CD4-positive, CD25-positive, alpha-beta regulatory T cell (primary cell): ENCODE measurements at regions not wholly inside any gene's neighbourhood (a gene's known extent, or its start where the extent isn't known, plus 50 kb on each side); places are given as distances from the start of the nearest gene placed in this dataset.
A peak's percentile ranks its signal among the peaks of the same experiment; 100 is the strongest.

Source experiments
- ATAC-seq, 2 donors: fragments of 150-1000 bp; cut with Tn5 transposase; one replicate each; pipeline ENCODE4 v1.10.0; 2021; ENCODE audit warnings: low read depth in 2 of 2, moderate number of reproducible peaks in 2 of 2, moderate library complexity in 1 of 2
- DNase-seq, 3 donors: peaks; one replicate each; pipeline versions ENCODE4 v3.0.0 to v3.0.0-alpha.2; 2012 to 2022; ENCODE audit warnings: mixed read lengths in 1 of 3
- H3K27ac ChIP-seq: one replicate; pipeline ENCODE4 v1.7.0; 2013; ENCODE audit warnings: mild to moderate bottlenecking, low read length; ENCODE audit not compliant: insufficient read depth, poor library complexity, severe bottlenecking
- H3K27me3 ChIP-seq: one replicate; pipeline ENCODE4 v1.7.0; 2013; ENCODE audit warnings: low read length; ENCODE audit not compliant: control insufficient read depth, insufficient read depth
- H3K36me3 ChIP-seq: one replicate; pipeline ENCODE4 v1.7.0; 2013; ENCODE audit warnings: mild to moderate bottlenecking, low read length, moderate library complexity; ENCODE audit not compliant: control insufficient read depth, insufficient read depth
- H3K4me1 ChIP-seq: 2 replicates; pipeline ENCODE4 v1.7.0; 2013; ENCODE audit warnings: mild to moderate bottlenecking, low read length; ENCODE audit not compliant: insufficient read depth, control insufficient read depth, poor library complexity, severe bottlenecking
- H3K4me3 ChIP-seq: one replicate; pipeline ENCODE4 v1.7.0; 2013; ENCODE audit warnings: low read depth, mild to moderate bottlenecking, low read length, moderate library complexity
- H3K9me3 ChIP-seq, 2 experiments: 1 replicate in 1 of 2; 2 replicates in 1 of 2; pipeline ENCODE4 v1.7.0; 2013; ENCODE audit warnings: low read length in 2 of 2, mild to moderate bottlenecking in 1 of 2, moderate library complexity in 1 of 2; ENCODE audit not compliant: control insufficient read depth in 2 of 2
- H3K27ac Mint-ChIP-seq, 3 donors: one replicate each; pipeline ENCODE4 v1.8.0; 2020 to 2022; ENCODE audit warnings: mild to moderate bottlenecking in 3 of 3, mixed read lengths in 3 of 3, moderate library complexity in 2 of 3
- H3K27me3 Mint-ChIP-seq: one replicate; pipeline ENCODE4 v1.8.0; 2022; ENCODE audit warnings: mild to moderate bottlenecking, mixed read lengths
- H3K36me3 Mint-ChIP-seq: one replicate; pipeline ENCODE4 v1.8.0; 2020; ENCODE audit warnings: mixed read lengths
- H3K4me1 Mint-ChIP-seq, 4 donors: one replicate each; pipeline ENCODE4 v1.8.0; 2020 to 2022; ENCODE audit warnings: mixed read lengths in 4 of 4, mild to moderate bottlenecking in 1 of 4
- H3K4me3 Mint-ChIP-seq, 4 donors: one replicate each; pipeline ENCODE4 v1.8.0; 2020 to 2022; ENCODE audit warnings: mild to moderate bottlenecking in 4 of 4, mixed read lengths in 4 of 4, moderate library complexity in 3 of 4
- H3K9me3 Mint-ChIP-seq, 7 donors: one replicate each; pipeline ENCODE4 v1.8.0; 2020 to 2022; ENCODE audit warnings: mixed read lengths in 7 of 7, mild to moderate bottlenecking in 3 of 7, moderate library complexity in 2 of 7

DNA sequence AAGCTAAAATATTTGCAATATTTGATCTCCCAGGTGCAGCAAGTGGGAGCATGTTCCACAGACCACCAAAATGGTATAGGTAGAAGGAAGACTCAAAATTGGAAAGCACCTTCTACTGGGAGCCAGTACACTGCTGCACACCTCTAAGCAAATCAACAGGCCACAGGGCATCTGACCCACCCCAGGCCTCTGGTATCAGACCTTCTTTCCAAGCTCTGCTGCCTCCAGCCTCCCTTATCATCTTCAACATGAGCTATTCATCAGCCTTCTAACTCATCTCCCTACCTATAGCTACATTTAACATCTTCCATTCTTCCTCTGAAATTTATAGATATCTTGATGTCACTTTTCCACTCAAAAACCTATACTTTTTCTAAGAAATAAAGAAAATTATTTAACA is 294.8 kb downstream of the ZEB2 start:
- no peaks in the 10 kb centered on the region for H3K4me1 ChIP-seq
- no peaks in the 10 kb centered on the region for H3K9me3 ChIP-seq
- H3K27me3 ChIP-seq: no peaks in the 10 kb centered on the region
- ATAC-seq (no peak), DNase-seq (no peak)
- Mint-ChIP-seq H3K27me3 (no peaks in the 10 kb centered on the region), H3K27ac (no peak overlapping the region), H3K4me1 (peaks cover 0 to 2% (median under 1%) of the 10 kb centered on the region in 4 donors), H3K9me3 (peaks cover 0 to 2% (median 0%) of the 10 kb centered on the region in 7 donors), H3K36me3 (no peaks in the 10 kb centered on the region), H3K4me3 (no peak overlapping the region)
- H3K27ac ChIP-seq: no peak overlapping the region
- no peak overlapping the region for H3K4me3 ChIP-seq
- H3K36me3 ChIP-seq: no peaks in the 10 kb centered on the region

DNA sequence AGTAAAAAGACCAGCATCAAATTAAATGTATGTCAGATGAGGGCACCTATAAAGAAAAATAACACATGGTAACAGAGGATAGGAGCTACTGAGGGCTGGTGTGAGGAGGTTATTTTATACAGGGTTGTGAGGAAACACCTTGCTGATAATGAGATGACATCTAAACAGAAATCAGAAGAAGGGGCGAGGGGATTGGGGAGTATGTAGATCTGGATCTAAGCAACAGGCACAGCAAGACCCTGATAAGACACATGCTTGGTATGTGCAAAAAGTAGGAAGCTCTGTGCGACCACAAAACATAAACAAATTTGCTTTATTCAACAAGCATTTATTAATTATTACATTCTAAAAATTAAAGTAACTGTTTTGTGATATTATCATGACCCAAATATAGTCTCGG is 295.4 kb downstream of the ZEB2 start:
- Mint-ChIP-seq H3K4me1 (no peaks in the 10 kb centered on the region), H3K27me3 (no peaks in the 10 kb centered on the region), H3K27ac (no peak overlapping the region), H3K36me3 (no peaks in the 10 kb centered on the region), H3K4me3 (no peak overlapping the region), H3K9me3 (peaks cover 0 to 2% (median 0%) of the 10 kb centered on the region in 7 donors)
- Histone ChIP-seq H3K9me3 (no peaks in the 10 kb centered on the region), H3K27me3 (no peaks in the 10 kb centered on the region), H3K4me3 (no peak overlapping the region), H3K27ac (no peak overlapping the region), H3K4me1 (no peaks in the 10 kb centered on the region), H3K36me3 (no peaks in the 10 kb centered on the region)
- ATAC-seq: no peak
- no peak for DNase-seq

DNA sequence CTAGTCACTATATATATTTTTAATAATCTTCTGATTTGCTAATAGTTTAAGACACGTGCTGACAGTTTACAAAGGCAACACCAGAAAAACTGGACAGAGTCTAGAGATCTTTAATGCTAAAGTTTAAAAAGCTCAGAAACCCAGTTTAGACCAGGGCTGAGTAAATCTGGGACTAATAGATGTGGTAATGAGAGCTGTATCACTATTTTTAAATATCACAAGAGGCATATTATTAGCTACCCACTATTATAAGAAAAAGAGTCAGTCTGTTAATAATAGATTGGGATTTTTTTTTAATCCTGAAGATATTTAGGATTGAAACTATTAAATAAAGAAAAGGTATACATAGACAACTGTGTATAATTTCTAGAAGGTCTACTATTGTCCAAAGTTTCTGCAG is 299.9 kb downstream of the ZEB2 start:
- Histone ChIP-seq H3K36me3 (no peaks in the 10 kb centered on the region), H3K4me1 (no peaks in the 10 kb centered on the region), H3K27me3 (no peaks in the 10 kb centered on the region), H3K27ac (no peak overlapping the region), H3K4me3 (no peak overlapping the region), H3K9me3 (no peaks in the 10 kb centered on the region)
- no peak for DNase-seq
- Mint-ChIP-seq H3K36me3 (no peaks in the 10 kb centered on the region), H3K4me1 (peaks cover 0 to 11% (median 11%) of the 10 kb centered on the region in 4 donors), H3K4me3 (no peak overlapping the region), H3K9me3 (no peaks in the 10 kb centered on the region), H3K27me3 (no peaks in the 10 kb centered on the region), H3K27ac (no peak overlapping the region)
- no peak for ATAC-seq

DNA sequence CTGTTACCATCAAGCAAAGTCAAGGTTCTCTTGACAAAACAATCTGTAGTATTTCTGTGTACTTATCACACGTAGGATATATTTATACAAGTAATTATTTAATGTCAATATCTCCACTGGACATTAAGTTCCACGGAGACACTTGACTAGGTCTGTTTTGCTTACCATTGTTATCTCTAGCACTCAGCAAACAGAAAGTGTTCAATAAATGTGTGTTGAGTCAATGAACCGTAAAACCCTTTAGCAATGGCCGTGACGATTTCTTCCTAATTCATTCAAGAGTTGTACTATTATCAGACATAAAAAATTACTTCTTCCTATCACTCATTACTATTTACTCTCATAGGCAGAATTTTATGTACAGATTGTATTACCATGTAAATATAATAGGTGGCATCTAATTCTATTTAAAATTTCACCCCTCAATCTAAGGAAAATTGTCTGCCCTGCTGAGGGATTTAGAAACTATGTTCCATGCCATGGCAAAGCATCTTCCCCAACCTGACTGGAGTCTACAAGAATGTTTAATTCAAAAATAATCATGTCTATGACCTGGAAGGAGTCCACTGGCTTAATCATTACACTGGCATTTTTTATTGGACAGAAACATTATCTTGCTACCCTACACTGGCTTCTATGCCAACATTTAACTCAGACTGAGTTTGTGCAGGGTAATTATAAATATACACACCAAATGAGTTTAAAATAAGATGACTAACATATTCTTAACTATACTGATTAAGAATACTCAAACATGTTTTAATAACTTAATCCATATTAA is 301.9 kb downstream of the ZEB2 start:
- no peaks in the 10 kb centered on the region for H3K9me3 Mint-ChIP-seq
- no peak overlapping the region for H3K27ac Mint-ChIP-seq
- Histone ChIP-seq H3K4me1 (peaks cover 3% of the 10 kb centered on the region), H3K4me3 (no peak overlapping the region), H3K9me3 (no peaks in the 10 kb centered on the region), H3K27me3 (no peaks in the 10 kb centered on the region), H3K27ac (no peak overlapping the region), H3K36me3 (no peaks in the 10 kb centered on the region)
- no peak for DNase-seq
- no peaks in the 10 kb centered on the region for H3K36me3 Mint-ChIP-seq
- H3K4me3 Mint-ChIP-seq: no peak overlapping the region
- H3K27me3 Mint-ChIP-seq: no peaks in the 10 kb centered on the region
- ATAC-seq: no peak
- peaks cover 0 to 25% (median 20%) of the 10 kb centered on the region in 4 donors for H3K4me1 Mint-ChIP-seq

DNA sequence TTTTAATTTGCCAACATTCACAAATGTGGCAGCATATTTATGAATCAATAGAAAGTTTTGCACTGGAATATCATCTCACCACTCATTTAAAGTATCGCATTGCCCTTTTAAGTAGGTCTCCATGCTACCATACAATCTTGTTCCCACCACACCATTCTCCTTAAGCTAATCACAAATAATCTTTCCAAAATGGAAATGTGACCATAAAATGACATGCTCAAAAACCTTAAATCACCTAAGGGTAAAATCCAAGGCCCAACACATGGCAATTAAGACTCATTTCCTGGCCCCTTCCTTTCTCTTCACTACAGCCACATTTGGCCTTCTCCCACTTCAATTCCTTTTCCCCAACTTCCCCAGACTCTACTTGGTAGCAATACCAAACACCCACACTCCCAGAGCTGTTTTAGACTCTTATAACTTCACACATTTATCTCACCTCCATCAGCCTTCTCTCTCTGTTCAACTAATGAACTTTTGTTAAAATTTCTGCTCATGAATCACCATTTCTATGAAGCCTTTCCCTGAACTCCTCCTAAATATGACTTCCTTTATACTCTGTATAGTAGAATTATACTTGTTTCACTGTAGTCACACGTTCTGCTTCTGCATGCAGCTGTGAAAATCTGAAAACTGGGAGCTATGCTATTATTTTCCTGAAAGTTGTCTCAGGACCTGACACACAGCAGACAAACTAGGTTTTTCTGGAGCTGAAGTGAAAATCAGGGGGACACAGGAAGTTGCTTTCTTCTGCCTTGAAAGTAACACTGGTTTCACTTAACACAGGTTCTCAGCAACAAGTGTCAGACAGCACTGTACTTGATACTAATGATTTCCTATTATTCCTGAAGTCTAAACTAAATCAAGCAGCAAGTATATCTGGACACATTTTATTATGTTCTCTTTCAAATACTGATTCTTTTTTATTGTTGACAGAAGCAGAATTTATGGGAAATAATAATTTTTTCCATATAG is 303.9 kb downstream of the ZEB2 start:
- Mint-ChIP-seq H3K4me1 (peaks cover 0 to 25% (median 20%) of the 10 kb centered on the region in 4 donors), H3K4me3 (peak overlapping the region in 1 of 4 donors; percentile 11), H3K36me3 (no peaks in the 10 kb centered on the region), H3K27ac (peak overlapping the region in 2 of 3 donors; percentile 3 to 7), H3K27me3 (no peaks in the 10 kb centered on the region), H3K9me3 (no peaks in the 10 kb centered on the region)
- Histone ChIP-seq H3K9me3 (no peaks in the 10 kb centered on the region), H3K27ac (no peak overlapping the region), H3K4me3 (no peak overlapping the region), H3K4me1 (peaks cover 3% of the 10 kb centered on the region), H3K36me3 (no peaks in the 10 kb centered on the region), H3K27me3 (no peaks in the 10 kb centered on the region)
- ATAC-seq (no peak), DNase-seq (peak in 1 of 3 donors; percentile 44)

DNA sequence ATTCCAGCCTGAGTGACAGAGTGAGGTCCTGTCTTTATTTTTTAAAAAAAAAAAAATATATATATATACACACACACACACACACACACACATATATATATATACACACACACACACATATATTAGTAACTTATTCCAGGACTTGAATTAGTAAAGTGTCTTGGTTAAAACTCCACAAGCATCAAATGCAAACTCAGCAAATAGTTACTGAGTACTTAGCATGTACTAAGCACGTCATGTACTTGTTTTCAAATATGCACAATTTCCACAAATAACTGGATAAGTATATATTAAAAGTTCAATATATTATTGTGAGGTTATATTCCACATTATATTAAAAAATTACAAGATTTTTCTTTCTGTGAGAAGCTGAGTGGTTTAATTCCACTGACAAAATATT is 304.7 kb downstream of the ZEB2 start:
- Mint-ChIP-seq H3K4me3 (no peak overlapping the region), H3K36me3 (no peaks in the 10 kb centered on the region), H3K27me3 (no peaks in the 10 kb centered on the region), H3K9me3 (no peaks in the 10 kb centered on the region), H3K27ac (no peak overlapping the region), H3K4me1 (peaks cover 0 to 25% (median 20%) of the 10 kb centered on the region in 4 donors)
- Histone ChIP-seq H3K27ac (no peak overlapping the region), H3K4me3 (no peak overlapping the region), H3K4me1 (peaks cover 3% of the 10 kb centered on the region), H3K27me3 (no peaks in the 10 kb centered on the region), H3K9me3 (no peaks in the 10 kb centered on the region), H3K36me3 (peaks cover 2% of the 10 kb centered on the region)
- ATAC-seq (no peak), DNase-seq (no peak)

DNA sequence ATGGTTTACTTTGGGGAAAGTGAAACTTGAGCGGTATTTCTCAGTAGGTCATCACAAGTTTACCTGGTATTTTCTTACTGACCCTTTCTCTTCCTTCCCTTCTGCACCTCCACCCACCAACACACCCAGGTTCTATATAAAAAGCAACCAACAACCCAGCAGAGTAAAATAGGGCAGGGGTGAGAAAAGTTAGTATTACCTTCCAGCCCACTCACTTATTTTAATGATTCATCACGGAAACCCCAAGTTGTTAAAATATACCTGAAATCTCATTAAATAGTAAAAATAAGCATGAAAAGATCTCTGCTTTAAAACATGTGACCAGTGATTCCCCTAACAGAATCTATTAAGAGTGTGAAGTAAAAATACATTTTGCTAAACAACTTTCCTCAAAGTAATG is 306.1 kb downstream of the ZEB2 start:
- Mint-ChIP-seq H3K9me3 (no peaks in the 10 kb centered on the region), H3K27ac (no peak overlapping the region), H3K36me3 (no peaks in the 10 kb centered on the region), H3K4me1 (peaks cover 0 to 25% (median 22%) of the 10 kb centered on the region in 4 donors), H3K27me3 (no peaks in the 10 kb centered on the region), H3K4me3 (peak overlapping the region in 3 of 4 donors; percentile 52 to 76 (median 61))
- H3K36me3 ChIP-seq: peaks cover 2% of the 10 kb centered on the region
- no peaks in the 10 kb centered on the region for H3K27me3 ChIP-seq
- DNase-seq (peak in 1 of 3 donors; percentile 23), ATAC-seq (no peak)
- peaks cover 3% of the 10 kb centered on the region for H3K4me1 ChIP-seq
- no peaks in the 10 kb centered on the region for H3K9me3 ChIP-seq
- no peak overlapping the region for H3K27ac ChIP-seq
- peak overlapping the region; percentile 51 for H3K4me3 ChIP-seq
